ENCODE measurements at regions not wholly inside any gene's neighbourhood (a gene's known extent, or its start where the extent isn't known, plus 50 kb on each side); places are given as distances from the start of the nearest gene placed in this dataset.

- DNase-seq, result no peak
Observed at GRCh38 chr4:173917255-173917960, 366.1 kb downstream of the FBXO8 start.

- DNase-seq, result no peak
Observed at GRCh38 chr4:173913496-173913895, 370.0 kb downstream of the FBXO8 start.

- no peak for DNase-seq
Observed at GRCh38 chr4:173912384-173912783, 371.1 kb downstream of the FBXO8 start.

- DNase-seq, result no peak
Observed at GRCh38 chr4:173910891-173911290, 372.6 kb downstream of the FBXO8 start.

- DNase-seq, result no peak
Observed at GRCh38 chr4:173909294-173909693, 374.2 kb downstream of the FBXO8 start.

- DNase-seq, result no peak
Observed at GRCh38 chr4:173899813-173900212, 369.8 kb upstream of the HAND2 start.

GRCh38 chr4:173891072-173891471, 361.0 kb upstream of the HAND2 start:
- no peak for DNase-seq

- no peak for DNase-seq
Observed at GRCh38 chr4:173883821-173884220, 353.8 kb upstream of the HAND2 start.

- no peak for DNase-seq
Observed at GRCh38 chr4:173880897-173881296, 350.9 kb upstream of the HAND2 start.

- no peak for DNase-seq
Observed at GRCh38 chr4:173879509-173879908, 349.5 kb upstream of the HAND2 start.

- DNase-seq, result no peak
Observed at GRCh38 chr4:173878701-173879100, 348.7 kb upstream of the HAND2 start.

GRCh38 chr4:173871643-173872042, 341.6 kb upstream of the HAND2 start:
- DNase-seq, result no peak

- DNase-seq, result no peak
Observed at GRCh38 chr4:173866322-173867026, 336.4 kb upstream of the HAND2 start.

- no peak for DNase-seq
Observed at GRCh38 chr4:173862754-173863153, 332.7 kb upstream of the HAND2 start.

- no peak for DNase-seq
Observed at GRCh38 chr4:173860094-173860493, 330.1 kb upstream of the HAND2 start.

- DNase-seq, result no peak
Observed at GRCh38 chr4:173859091-173859713, 329.2 kb upstream of the HAND2 start.

- no peak for DNase-seq
Observed at GRCh38 chr4:173858471-173858870, 328.4 kb upstream of the HAND2 start.

GRCh38 chr4:173857828-173858227, 327.8 kb upstream of the HAND2 start:
- no peak for DNase-seq

- no peak for DNase-seq
Observed at GRCh38 chr4:173855015-173855414, 325.0 kb upstream of the HAND2 start.

- no peak for DNase-seq
Observed at GRCh38 chr4:173852775-173853174, 322.7 kb upstream of the HAND2 start.

- DNase-seq, result no peak
Observed at GRCh38 chr4:173845580-173845979, 315.6 kb upstream of the HAND2 start.

GRCh38 chr4:173839865-173840264, 309.8 kb upstream of the HAND2 start:
- DNase-seq, result no peak

GRCh38 chr4:173837517-173837916, 307.5 kb upstream of the HAND2 start:
- no peak for DNase-seq

- DNase-seq, result no peak
Observed at GRCh38 chr4:173835903-173836302, 305.9 kb upstream of the HAND2 start.
